HL-60 (cell line): ENCODE measurements at regions not wholly inside any gene's neighbourhood (a gene's known extent, or its start where the extent isn't known, plus 50 kb on each side); places are given as distances from the start of the nearest gene placed in this dataset.

Experiments
- POLR2AphosphoS5 ChIP-seq: IDR thresholded peaks from 2 replicates; pipeline ENCODE4 v1.6.1; 2012; ENCODE audit warnings: low read depth
- TF ChIP-seq, protein P1 (sequence below): IDR thresholded peaks from one replicate; pipeline ENCODE4 v1.5.1; 2011; ENCODE audit warnings: low read length, control low read depth, inconsistent platforms; ENCODE audit not compliant: insufficient read depth

DNA sequence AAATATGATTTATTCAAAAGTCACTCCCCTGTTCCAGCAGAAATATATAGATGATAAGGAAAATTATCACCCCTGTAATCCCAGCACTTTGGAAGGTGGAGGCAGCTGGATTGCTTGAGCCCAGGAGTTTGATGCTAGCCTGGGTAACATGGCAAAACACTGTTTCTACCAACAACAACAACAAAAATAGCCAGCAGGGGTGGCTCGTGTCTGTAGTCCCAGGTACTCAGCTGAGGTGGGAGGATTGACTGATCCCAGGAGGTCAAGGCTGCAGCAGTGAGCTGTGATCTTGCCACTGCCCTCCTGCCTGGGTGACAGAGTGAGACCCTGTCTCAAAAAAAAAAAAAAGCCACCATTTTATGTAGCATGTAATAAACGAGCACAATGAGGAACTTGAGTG, 1546.5 kb downstream of the NCAM2 start:
- TF ChIP-seq, protein P1, sequence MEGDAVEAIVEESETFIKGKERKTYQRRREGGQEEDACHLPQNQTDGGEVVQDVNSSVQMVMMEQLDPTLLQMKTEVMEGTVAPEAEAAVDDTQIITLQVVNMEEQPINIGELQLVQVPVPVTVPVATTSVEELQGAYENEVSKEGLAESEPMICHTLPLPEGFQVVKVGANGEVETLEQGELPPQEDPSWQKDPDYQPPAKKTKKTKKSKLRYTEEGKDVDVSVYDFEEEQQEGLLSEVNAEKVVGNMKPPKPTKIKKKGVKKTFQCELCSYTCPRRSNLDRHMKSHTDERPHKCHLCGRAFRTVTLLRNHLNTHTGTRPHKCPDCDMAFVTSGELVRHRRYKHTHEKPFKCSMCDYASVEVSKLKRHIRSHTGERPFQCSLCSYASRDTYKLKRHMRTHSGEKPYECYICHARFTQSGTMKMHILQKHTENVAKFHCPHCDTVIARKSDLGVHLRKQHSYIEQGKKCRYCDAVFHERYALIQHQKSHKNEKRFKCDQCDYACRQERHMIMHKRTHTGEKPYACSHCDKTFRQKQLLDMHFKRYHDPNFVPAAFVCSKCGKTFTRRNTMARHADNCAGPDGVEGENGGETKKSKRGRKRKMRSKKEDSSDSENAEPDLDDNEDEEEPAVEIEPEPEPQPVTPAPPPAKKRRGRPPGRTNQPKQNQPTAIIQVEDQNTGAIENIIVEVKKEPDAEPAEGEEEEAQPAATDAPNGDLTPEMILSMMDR, result no peak
- no peak for TF ChIP-seq POLR2AphosphoS5
